ENCODE measurements at regions not wholly inside any gene's neighbourhood (a gene's known extent, or its start where the extent isn't known, plus 50 kb on each side); places are given as distances from the start of the nearest gene placed in this dataset.

- no peak for DNase-seq
Measured at GRCh38 chr1:34331020-34331926, 154.6 kb downstream of the C1orf94 start.

- DNase-seq, result no peak
Measured at GRCh38 chr1:34332996-34333395, 156.3 kb downstream of the C1orf94 start.

- no peak for DNase-seq
Measured at GRCh38 chr1:34338871-34339270, 162.2 kb downstream of the C1orf94 start.

GRCh38 chr1:34341896-34342295, 165.2 kb downstream of the C1orf94 start:
- no peak for DNase-seq

- no peak for DNase-seq
Measured at GRCh38 chr1:34342334-34342733, 165.6 kb downstream of the C1orf94 start.

- no peak for DNase-seq
Measured at GRCh38 chr1:34346128-34346527, 169.4 kb downstream of the C1orf94 start.

- no peak for DNase-seq
Measured at GRCh38 chr1:34353409-34353808, 176.7 kb downstream of the C1orf94 start.

- DNase-seq, result no peak
Measured at GRCh38 chr1:34354367-34354766, 177.7 kb downstream of the C1orf94 start.

GRCh38 chr1:34356853-34357252, 180.1 kb downstream of the C1orf94 start:
- no peak for DNase-seq

GRCh38 chr1:34358636-34359035, 181.9 kb downstream of the C1orf94 start:
- DNase-seq, result no peak

- no peak for DNase-seq
Measured at GRCh38 chr1:34359411-34359810, 182.7 kb downstream of the C1orf94 start.

- no peak for DNase-seq
Measured at GRCh38 chr1:34360574-34360973, 183.9 kb downstream of the C1orf94 start.

GRCh38 chr1:34361121-34361520, 184.4 kb downstream of the C1orf94 start:
- DNase-seq, result no peak

GRCh38 chr1:34361781-34362357, 185.2 kb downstream of the C1orf94 start:
- no peak for DNase-seq

- no peak for DNase-seq
Measured at GRCh38 chr1:34362949-34363348, 186.2 kb downstream of the C1orf94 start.

- DNase-seq, result no peak
Measured at GRCh38 chr1:34363447-34363846, 186.7 kb downstream of the C1orf94 start.

- DNase-seq, result no peak
Measured at GRCh38 chr1:34363915-34364314, 187.2 kb downstream of the C1orf94 start.

GRCh38 chr1:34364376-34364775, 187.7 kb downstream of the C1orf94 start:
- DNase-seq, result no peak

GRCh38 chr1:34365295-34365694, 188.6 kb downstream of the C1orf94 start:
- DNase-seq, result no peak

- DNase-seq, result no peak
Measured at GRCh38 chr1:34366875-34367624, 190.3 kb downstream of the C1orf94 start.

- DNase-seq, result no peak
Measured at GRCh38 chr1:34367954-34368353, 191.2 kb downstream of the C1orf94 start.

- DNase-seq, result no peak
Measured at GRCh38 chr1:34369701-34370455, 193.2 kb downstream of the C1orf94 start.

GRCh38 chr1:34370748-34371147, 194.0 kb downstream of the C1orf94 start:
- DNase-seq, result no peak
